HCT116 (cell line): ENCODE measurements at regions not wholly inside any gene's neighbourhood (a gene's known extent, or its start where the extent isn't known, plus 50 kb on each side); places are given as distances from the start of the nearest gene placed in this dataset.

Experiments
- ATAC-seq: fragments of 200-7000 bp; cut with Tn5 transposase; 2 replicates; pipeline ENCODE4 v1.9.1; 2020; ENCODE audit warnings: mild to moderate bottlenecking, moderate library complexity
- BruUV-seq: library from RNA; stranded (reverse); fragments of 400-500 nt; replicated peaks from 2 replicates; lab custom pipeline; 2021; lab: Mats Ljungman, UMichigan
- CTCF ChIA-PET: fragments of 300-600 bp; sonication (Branson Sonifier 250); formaldehyde crosslinking; loops from one replicate; lab custom pipeline; 2021; ENCODE audit warnings: antibody characterized with exemption; lab: Charles Lee
- POLR2A ChIA-PET: fragments of 300-600, 350-600 bp; sonication (Branson Sonifier 250); formaldehyde crosslinking; loops from one replicate; lab custom pipeline; 2021; ENCODE audit warnings: antibody characterized with exemption; lab: Charles Lee
- RAD21 ChIA-PET, 2 experiments: fragments of 300-600 bp; sonication (Branson Sonifier 250); formaldehyde crosslinking; loops; one replicate each; lab custom pipeline; 2023; ENCODE audit warnings: low total read pairs in 2 of 2; ENCODE audit not compliant: uncharacterized antibody in 2 of 2, unreplicated experiment in 2 of 2, low non-redundant PET in 1 of 2; lab: Charles Lee
- DNase-seq: peaks from one replicate; pipeline ENCODE4 v3.0.0-alpha.2; 2010; ENCODE audit warnings: low read depth, low spot score
- H2AFZ ChIP-seq: fragments of 200-600 bp; shearing (Covaris generic), sonication (generic); 2 replicates; pipeline ENCODE4 v1.6.1; 2017; ENCODE audit warnings: low read depth, mixed run types, mixed read lengths, antibody characterized with exemption, low read length; ENCODE audit not compliant: poor library complexity, severe bottlenecking
- H3K27ac ChIP-seq: 2 replicates; pipeline ENCODE4 v1.5.1; 2012; ENCODE audit warnings: low read depth, low read length
- H3K27me3 ChIP-seq: fragments of 200-600 bp; sonication (generic); 2 replicates; pipeline ENCODE4 v1.6.1; 2016; ENCODE audit warnings: mixed run types, low read length, mixed read lengths; ENCODE audit not compliant: insufficient read depth
- H3K36me3 ChIP-seq, 2 experiments: fragments of 200-500 bp in 1 of 2; fragments of 200-600 bp in 1 of 2; sonication (Bioruptor generic) in 1 of 2; sonication (generic) in 1 of 2; 2 replicates each; pipeline versions ENCODE4 v1.5.1 to v1.6.1; 2014 to 2016; ENCODE audit warnings: low read length in 2 of 2, inconsistent platforms in 1 of 2, mixed read lengths in 1 of 2, mixed run types in 1 of 2; ENCODE audit not compliant: insufficient read depth in 2 of 2, control insufficient read depth in 1 of 2
- H3K4me1 ChIP-seq, 2 experiments: fragments of 200-600 bp in 1 of 2; sonication (generic) in 1 of 2; 2 replicates each; pipeline versions ENCODE4 v1.5.1 to v1.6.1; 2012 to 2017; ENCODE audit warnings: low read length in 2 of 2, inconsistent platforms in 1 of 2, mild to moderate bottlenecking in 1 of 2, mixed read lengths in 1 of 2, mixed run types in 1 of 2, moderate library complexity in 1 of 2; ENCODE audit not compliant: insufficient read depth in 2 of 2, control insufficient read depth in 1 of 2
- H3K4me2 ChIP-seq: fragments of 200-600 bp; sonication (generic); 2 replicates; pipeline ENCODE4 v1.6.1; 2017; ENCODE audit warnings: mixed run types, low read length, mixed read lengths
- H3K4me3 ChIP-seq, 2 experiments: fragments of 200-600 bp in 1 of 2; sonication (generic) in 1 of 2; replicated peaks in 1 of 2; 2 replicates each; pipeline ENCODE4 v1.5.1; 2011 to 2016; ENCODE audit warnings: low read length in 2 of 2, control low read depth in 1 of 2, low read depth in 1 of 2, mild to moderate bottlenecking in 1 of 2, mixed read lengths in 1 of 2, mixed run types in 1 of 2
- H3K79me2 ChIP-seq: fragments of 200-600 bp; sonication (generic); 2 replicates; pipeline ENCODE4 v1.6.1; 2017; ENCODE audit warnings: mild to moderate bottlenecking, mixed run types, low read length, moderate library complexity, mixed read lengths; ENCODE audit not compliant: insufficient read depth
- H3K9ac ChIP-seq: fragments of 200-600 bp; sonication (generic); 2 replicates; pipeline ENCODE4 v1.6.1; 2016; ENCODE audit warnings: low read length, mixed read lengths
- H3K9me2 ChIP-seq: fragments of 200-600 bp; sonication (generic), shearing (Covaris generic); 2 replicates; pipeline ENCODE4 v1.6.1; 2017; ENCODE audit warnings: mixed run types, mild to moderate bottlenecking, moderate library complexity; ENCODE audit not compliant: insufficient read depth
- H3K9me3 ChIP-seq, 2 experiments: fragments of 200-500 bp in 1 of 2; fragments of 200-600 bp in 1 of 2; sonication (Bioruptor generic) in 1 of 2; sonication (generic) in 1 of 2; 2 replicates each; pipeline ENCODE4 v1.6.1; 2014 to 2017; ENCODE audit warnings: low read length in 2 of 2, mixed read lengths in 2 of 2, inconsistent platforms in 1 of 2, low read depth in 1 of 2, mild to moderate bottlenecking in 1 of 2, mixed run types in 1 of 2, moderate library complexity in 1 of 2; ENCODE audit not compliant: control insufficient read depth in 1 of 2, insufficient read depth in 1 of 2
- H4K20me1 ChIP-seq: fragments of 200-600 bp; sonication (generic), shearing (Covaris generic); 2 replicates; pipeline ENCODE4 v1.6.1; 2017; ENCODE audit warnings: mixed run types, mild to moderate bottlenecking, moderate library complexity; ENCODE audit not compliant: insufficient read depth
- CBX3 ChIP-seq: IDR thresholded peaks from 2 replicates; pipeline ENCODE4 v1.6.1; 2012; ENCODE audit warnings: low read depth
- POLR2AphosphoS5 ChIP-seq: IDR thresholded peaks from 2 replicates; pipeline ENCODE4 v1.6.1; 2011; ENCODE audit warnings: mild to moderate bottlenecking, low read depth, low read length, moderate library complexity
- RAD21 ChIP-seq: IDR thresholded peaks from 2 replicates; pipeline ENCODE4 v1.6.1; 2012; ENCODE audit warnings: low read depth, mild to moderate bottlenecking
- SP1 ChIP-seq: IDR thresholded peaks from 2 replicates; pipeline ENCODE4 v1.6.1; 2012; ENCODE audit warnings: low read depth
- TCF7L2 ChIP-seq: IDR thresholded peaks from 2 replicates; pipeline ENCODE4 v1.7.0; 2011; ENCODE audit warnings: borderline replicate concordance, inconsistent platforms; ENCODE audit not compliant: insufficient read depth, insufficient read length; ENCODE audit errors: extremely low read depth
- ZFX ChIP-seq: fragments of 450-650 bp; IDR thresholded peaks from 2 replicates; pipeline ENCODE4 v1.6.1; 2017
- intact Hi-C: fragments of 100-400 bp; cut with micrococcal nuclease; formaldehyde crosslinking; loops from 2 replicates; pipeline ENCODE4 v1.10.0; 2022
- TF ChIP-seq, protein P1 (sequence below): IDR thresholded peaks from 2 replicates; pipeline ENCODE4 v1.6.1; 2012; ENCODE audit warnings: low read depth

- TF ChIP-seq RAD21 (no peak), POLR2AphosphoS5 (no peak), CBX3 (no peak), ZFX (no peak)
- ChIA-PET POLR2A (no interaction called here), CTCF (interaction anchor here (1.2 kb wide), 1 partner anchor 35 kb away, joined by 4 read pairs; no protein-coding TSS in a partner anchor), RAD21 (no interaction called here)
- H3K27ac ChIP-seq = no peak overlapping the region
- H3K9me3 ChIP-seq = no peaks in the 10 kb centered on the region
- DNase-seq (no peak), ATAC-seq (no peak)
- no peaks in the 10 kb centered on the region for H3K4me1 ChIP-seq
- H3K4me2 ChIP-seq = no peak overlapping the region
- H4K20me1 ChIP-seq = no peaks in the 10 kb centered on the region
- H3K36me3 ChIP-seq = no peaks in the 10 kb centered on the region
- no peaks in the 10 kb centered on the region for H3K9me2 ChIP-seq
- H3K4me3 ChIP-seq = no peak overlapping the region
- no peaks in the 10 kb centered on the region for H3K79me2 ChIP-seq
- peaks cover 10% of the 10 kb centered on the region; the same call in 1 of the 2 replicates for H3K27me3 ChIP-seq
- no peak overlapping the region for H2AFZ ChIP-seq
- H3K9ac ChIP-seq = no peak overlapping the region
- intact Hi-C loops = no loop called here
- BruUV-seq = no TSS peak
Observed at GRCh38 chr1:112263453-112263852, 132.6 kb upstream of the CTTNBP2NL start.

GRCh38 chr1:112264010-112264409 is 132.0 kb upstream of the CTTNBP2NL start:
- Histone ChIP-seq H3K4me1 (no peaks in the 10 kb centered on the region), H3K9me2 (no peaks in the 10 kb centered on the region), H3K9me3 (no peaks in the 10 kb centered on the region), H4K20me1 (no peaks in the 10 kb centered on the region), H3K4me3 (no peak overlapping the region), H3K27me3 (peaks cover 7% of the 10 kb centered on the region; the same call in 1 of the 2 replicates), H2AFZ (no peak overlapping the region), H3K27ac (no peak overlapping the region), H3K36me3 (no peaks in the 10 kb centered on the region), H3K79me2 (no peaks in the 10 kb centered on the region), H3K9ac (no peak overlapping the region), H3K4me2 (no peak overlapping the region)
- DNase-seq (no peak), ATAC-seq (no peak)
- ChIA-PET CTCF (no interaction called here), RAD21 (no interaction called here), POLR2A (no interaction called here)
- intact Hi-C loops = no loop called here
- TF ChIP-seq TCF7L2 (no peak), ZFX (no peak), SP1 (no peak), RAD21 (peak; percentile 15; the same call in 1 of the 2 replicates)
- TF ChIP-seq, protein P1, sequence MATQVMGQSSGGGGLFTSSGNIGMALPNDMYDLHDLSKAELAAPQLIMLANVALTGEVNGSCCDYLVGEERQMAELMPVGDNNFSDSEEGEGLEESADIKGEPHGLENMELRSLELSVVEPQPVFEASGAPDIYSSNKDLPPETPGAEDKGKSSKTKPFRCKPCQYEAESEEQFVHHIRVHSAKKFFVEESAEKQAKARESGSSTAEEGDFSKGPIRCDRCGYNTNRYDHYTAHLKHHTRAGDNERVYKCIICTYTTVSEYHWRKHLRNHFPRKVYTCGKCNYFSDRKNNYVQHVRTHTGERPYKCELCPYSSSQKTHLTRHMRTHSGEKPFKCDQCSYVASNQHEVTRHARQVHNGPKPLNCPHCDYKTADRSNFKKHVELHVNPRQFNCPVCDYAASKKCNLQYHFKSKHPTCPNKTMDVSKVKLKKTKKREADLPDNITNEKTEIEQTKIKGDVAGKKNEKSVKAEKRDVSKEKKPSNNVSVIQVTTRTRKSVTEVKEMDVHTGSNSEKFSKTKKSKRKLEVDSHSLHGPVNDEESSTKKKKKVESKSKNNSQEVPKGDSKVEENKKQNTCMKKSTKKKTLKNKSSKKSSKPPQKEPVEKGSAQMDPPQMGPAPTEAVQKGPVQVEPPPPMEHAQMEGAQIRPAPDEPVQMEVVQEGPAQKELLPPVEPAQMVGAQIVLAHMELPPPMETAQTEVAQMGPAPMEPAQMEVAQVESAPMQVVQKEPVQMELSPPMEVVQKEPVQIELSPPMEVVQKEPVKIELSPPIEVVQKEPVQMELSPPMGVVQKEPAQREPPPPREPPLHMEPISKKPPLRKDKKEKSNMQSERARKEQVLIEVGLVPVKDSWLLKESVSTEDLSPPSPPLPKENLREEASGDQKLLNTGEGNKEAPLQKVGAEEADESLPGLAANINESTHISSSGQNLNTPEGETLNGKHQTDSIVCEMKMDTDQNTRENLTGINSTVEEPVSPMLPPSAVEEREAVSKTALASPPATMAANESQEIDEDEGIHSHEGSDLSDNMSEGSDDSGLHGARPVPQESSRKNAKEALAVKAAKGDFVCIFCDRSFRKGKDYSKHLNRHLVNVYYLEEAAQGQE = no peak
- BruUV-seq = no TSS peak
